HEK293 (cell line): ENCODE measurements at regions not wholly inside any gene's neighbourhood (a gene's known extent, or its start where the extent isn't known, plus 50 kb on each side); places are given as distances from the start of the nearest gene placed in this dataset.

Experiments
- GLI2 ChIP-seq: fragments of 450-650 bp; formaldehyde crosslinking; IDR thresholded peaks from 2 replicates; pipeline ENCODE4; 2017; ENCODE audit warnings: missing biosample characterization, missing genetic modification characterization, low read depth, borderline replicate concordance
- GLIS1 ChIP-seq: fragments of 450-650 bp; formaldehyde crosslinking; IDR thresholded peaks from 2 replicates; pipeline ENCODE4 v1.5.1; 2016; ENCODE audit warnings: missing biosample characterization, missing genetic modification characterization
- HOXD13 ChIP-seq: sonication (generic); formaldehyde crosslinking; IDR thresholded peaks from 2 replicates; pipeline ENCODE4 v1.8.0; 2022; ENCODE audit warnings: missing genetic modification reagents, borderline replicate concordance
- KLF17 ChIP-seq: fragments of 450-650 bp; formaldehyde crosslinking; IDR thresholded peaks from 2 replicates; pipeline ENCODE4 v1.5.1; 2016; ENCODE audit warnings: missing biosample characterization, missing genetic modification characterization
- PRDM6 ChIP-seq: fragments of 450-650 bp; formaldehyde crosslinking; IDR thresholded peaks from 2 replicates; pipeline ENCODE4 v1.5.1; 2017; ENCODE audit warnings: missing biosample characterization, missing genetic modification characterization
- SP2 ChIP-seq: fragments of 450-650 bp; formaldehyde crosslinking; IDR thresholded peaks from 2 replicates; pipeline ENCODE4 v1.5.1; 2016; ENCODE audit warnings: missing biosample characterization, missing genetic modification characterization
- TSHZ1 ChIP-seq: fragments of 450-650 bp; formaldehyde crosslinking; IDR thresholded peaks from 2 replicates; pipeline ENCODE4 v1.5.1; 2016; ENCODE audit warnings: missing biosample characterization, missing genetic modification characterization, borderline replicate concordance
- ZBTB8A ChIP-seq: fragments of 450-650 bp; formaldehyde crosslinking; IDR thresholded peaks from 2 replicates; pipeline ENCODE4 v1.5.1; 2016; ENCODE audit warnings: missing biosample characterization, missing genetic modification characterization
- ZIC2 ChIP-seq: fragments of 450-650 bp; formaldehyde crosslinking; IDR thresholded peaks from 2 replicates; pipeline ENCODE4 v1.5.1; 2016; ENCODE audit warnings: missing biosample characterization, missing genetic modification characterization
- ZNF155 ChIP-seq: fragments of 450-650 bp; formaldehyde crosslinking; IDR thresholded peaks from 2 replicates; pipeline ENCODE4 v1.5.1; 2016; ENCODE audit warnings: missing biosample characterization, missing genetic modification characterization
- ZNF302 ChIP-seq: fragments of 450-650 bp; formaldehyde crosslinking; IDR thresholded peaks from 2 replicates; pipeline ENCODE4 v1.5.1; 2016; ENCODE audit warnings: missing biosample characterization, missing genetic modification characterization, low read depth
- ZNF518A ChIP-seq: fragments of 450-650 bp; formaldehyde crosslinking; conservative IDR thresholded peaks from 2 replicates; pipeline ENCODE4 v1.5.1; 2016; ENCODE audit warnings: low read depth, missing biosample characterization, missing genetic modification characterization
- ZNF544 ChIP-seq: fragments of 450-650 bp; formaldehyde crosslinking; IDR thresholded peaks from 2 replicates; pipeline ENCODE4 v1.5.0; 2017; ENCODE audit warnings: missing biosample characterization, missing genetic modification characterization
- ZNF561 ChIP-seq: fragments of 450-650 bp; IDR thresholded peaks from 2 replicates; pipeline ENCODE4 v1.5.1; 2018; ENCODE audit warnings: missing biosample characterization, missing genetic modification characterization, borderline replicate concordance
- ZNF600 ChIP-seq: fragments of 450-650 bp; formaldehyde crosslinking; IDR thresholded peaks from 2 replicates; pipeline ENCODE4 v1.5.1; 2016; ENCODE audit warnings: missing biosample characterization, missing genetic modification characterization
- ZNF639 ChIP-seq: fragments of 450-650 bp; formaldehyde crosslinking; IDR thresholded peaks from 2 replicates; pipeline ENCODE4 v1.5.1; 2016; ENCODE audit warnings: missing biosample characterization, missing genetic modification characterization
- ZNF777 ChIP-seq: fragments of 450-650 bp; formaldehyde crosslinking; IDR thresholded peaks from 2 replicates; pipeline ENCODE4 v1.5.1; 2017; ENCODE audit warnings: missing biosample characterization, missing genetic modification characterization, borderline replicate concordance
- TF ChIP-seq, protein P1 (sequence below): fragments of 450-650 bp; formaldehyde crosslinking; IDR thresholded peaks from 2 replicates; pipeline ENCODE4 v1.5.0; 2017; ENCODE audit warnings: missing biosample characterization, missing genetic modification characterization, borderline replicate concordance
- TF ChIP-seq, protein P2 (sequence below): fragments of 450-650 bp; formaldehyde crosslinking; IDR thresholded peaks from 2 replicates; pipeline ENCODE4 v1.5.1; 2016; ENCODE audit warnings: missing biosample characterization, missing genetic modification characterization

GRCh38 chr10:44300666-44301649 is 83.9 kb downstream of the CXCL12 start (continued):
- peak; percentile 46 for TF ChIP-seq ZNF518A
- TF ChIP-seq GLIS1 (tag by site-specific recombination), result no peak; the same call in 1 of the 2 replicates
- TF ChIP-seq ZNF639 (tag by site-specific recombination), result peak; percentile 87
- TF ChIP-seq, protein P1, sequence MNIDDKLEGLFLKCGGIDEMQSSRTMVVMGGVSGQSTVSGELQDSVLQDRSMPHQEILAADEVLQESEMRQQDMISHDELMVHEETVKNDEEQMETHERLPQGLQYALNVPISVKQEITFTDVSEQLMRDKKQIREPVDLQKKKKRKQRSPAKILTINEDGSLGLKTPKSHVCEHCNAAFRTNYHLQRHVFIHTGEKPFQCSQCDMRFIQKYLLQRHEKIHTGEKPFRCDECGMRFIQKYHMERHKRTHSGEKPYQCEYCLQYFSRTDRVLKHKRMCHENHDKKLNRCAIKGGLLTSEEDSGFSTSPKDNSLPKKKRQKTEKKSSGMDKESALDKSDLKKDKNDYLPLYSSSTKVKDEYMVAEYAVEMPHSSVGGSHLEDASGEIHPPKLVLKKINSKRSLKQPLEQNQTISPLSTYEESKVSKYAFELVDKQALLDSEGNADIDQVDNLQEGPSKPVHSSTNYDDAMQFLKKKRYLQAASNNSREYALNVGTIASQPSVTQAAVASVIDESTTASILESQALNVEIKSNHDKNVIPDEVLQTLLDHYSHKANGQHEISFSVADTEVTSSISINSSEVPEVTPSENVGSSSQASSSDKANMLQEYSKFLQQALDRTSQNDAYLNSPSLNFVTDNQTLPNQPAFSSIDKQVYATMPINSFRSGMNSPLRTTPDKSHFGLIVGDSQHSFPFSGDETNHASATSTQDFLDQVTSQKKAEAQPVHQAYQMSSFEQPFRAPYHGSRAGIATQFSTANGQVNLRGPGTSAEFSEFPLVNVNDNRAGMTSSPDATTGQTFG (tag by site-specific recombination), result no peak
- no peak for TF ChIP-seq KLF17 (tag by site-specific recombination)
- peak; percentile 53 for TF ChIP-seq ZBTB8A
- no peak for TF ChIP-seq ZNF302 (tag by site-specific recombination)
- TF ChIP-seq, protein P2, sequence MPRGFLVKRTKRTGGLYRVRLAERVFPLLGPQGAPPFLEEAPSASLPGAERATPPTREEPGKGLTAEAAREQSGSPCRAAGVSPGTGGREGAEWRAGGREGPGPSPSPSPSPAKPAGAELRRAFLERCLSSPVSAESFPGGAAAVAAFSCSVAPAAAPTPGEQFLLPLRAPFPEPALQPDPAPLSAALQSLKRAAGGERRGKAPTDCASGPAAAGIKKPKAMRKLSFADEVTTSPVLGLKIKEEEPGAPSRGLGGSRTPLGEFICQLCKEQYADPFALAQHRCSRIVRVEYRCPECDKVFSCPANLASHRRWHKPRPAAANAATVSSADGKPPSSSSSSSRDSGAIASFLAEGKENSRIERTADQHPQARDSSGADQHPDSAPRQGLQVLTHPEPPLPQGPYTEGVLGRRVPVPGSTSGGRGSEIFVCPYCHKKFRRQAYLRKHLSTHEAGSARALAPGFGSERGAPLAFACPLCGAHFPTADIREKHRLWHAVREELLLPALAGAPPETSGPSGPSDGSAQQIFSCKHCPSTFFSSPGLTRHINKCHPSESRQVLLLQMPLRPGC, result peak; percentile 95
- TF ChIP-seq ZNF544 (tag by site-specific recombination), result no peak
- TF ChIP-seq ZNF600 (tag by site-specific recombination), result peak; percentile 87
- TF ChIP-seq ZNF561, result no peak
- TF ChIP-seq SP2 (tag by site-specific recombination), result 0 out of 2 replicates have a peak, but pooled peaks have one; percentile 10
- TF ChIP-seq GLI2, result no peak
- TF ChIP-seq TSHZ1 (tag by site-specific recombination), result peak; percentile 91
- 0 out of 2 replicates have a peak, but pooled peaks have one; percentile 16 for TF ChIP-seq PRDM6 (tag by site-specific recombination)
- TF ChIP-seq ZNF777 (tag by site-specific recombination), result no peak
- TF ChIP-seq ZIC2, result peak; percentile 24; the same call in 1 of the 2 replicates
- TF ChIP-seq ZNF155 (tag by site-specific recombination), result no peak
- TF ChIP-seq HOXD13 (CRISPR knock-in tag), result no peak
